GM06990 (cell line): ENCODE measurements at regions not wholly inside any gene's neighbourhood (a gene's known extent, or its start where the extent isn't known, plus 50 kb on each side); places are given as distances from the start of the nearest gene placed in this dataset.
"Not testable (repeated sequence)": the region's sequence is repeated elsewhere in the genome, so short reads cannot be mapped to it uniquely, and the experiment has no call there.

ENCODE experiments used
- DNase-seq: peaks from one replicate; pipeline ENCODE4 v3.0.0-alpha.2; 2011; ENCODE audit not compliant: insufficient read length; ENCODE audit errors: extremely low read depth
- H3K27me3 ChIP-seq: replicated peaks from 2 replicates; pipeline ENCODE4 v1.6.0; 2011; ENCODE audit warnings: low read length; ENCODE audit not compliant: control insufficient read depth, insufficient read depth
- H3K36me3 ChIP-seq: 2 replicates; pipeline ENCODE4 v1.5.1; 2011; ENCODE audit warnings: low read length; ENCODE audit not compliant: control insufficient read depth, insufficient read depth
- H3K4me3 ChIP-seq: replicated peaks from 2 replicates; pipeline ENCODE4 v1.5.1; 2011; ENCODE audit warnings: low read depth, mild to moderate bottlenecking, control low read depth, low read length
- TF ChIP-seq, protein P1 (sequence below): IDR thresholded peaks from 2 replicates; pipeline ENCODE4 v1.5.1; 2011; ENCODE audit warnings: low read length, control low read depth, mild to moderate bottlenecking, inconsistent platforms; ENCODE audit not compliant: insufficient read depth, poor library complexity, severe bottlenecking

- not testable (repeated sequence) for H3K4me3 ChIP-seq, H3K27me3 ChIP-seq, DNase-seq
Measured at GRCh38 chr2:66632882-66633281, 198.0 kb downstream of the MEIS1 start.

GRCh38 chr2:66633631-66634030 lies 198.7 kb downstream of the MEIS1 start:
- no peaks in the 10 kb centered on the region for H3K27me3 ChIP-seq
- no peak for DNase-seq
- H3K4me3 ChIP-seq, result no peak overlapping the region
- TF ChIP-seq, protein P1, sequence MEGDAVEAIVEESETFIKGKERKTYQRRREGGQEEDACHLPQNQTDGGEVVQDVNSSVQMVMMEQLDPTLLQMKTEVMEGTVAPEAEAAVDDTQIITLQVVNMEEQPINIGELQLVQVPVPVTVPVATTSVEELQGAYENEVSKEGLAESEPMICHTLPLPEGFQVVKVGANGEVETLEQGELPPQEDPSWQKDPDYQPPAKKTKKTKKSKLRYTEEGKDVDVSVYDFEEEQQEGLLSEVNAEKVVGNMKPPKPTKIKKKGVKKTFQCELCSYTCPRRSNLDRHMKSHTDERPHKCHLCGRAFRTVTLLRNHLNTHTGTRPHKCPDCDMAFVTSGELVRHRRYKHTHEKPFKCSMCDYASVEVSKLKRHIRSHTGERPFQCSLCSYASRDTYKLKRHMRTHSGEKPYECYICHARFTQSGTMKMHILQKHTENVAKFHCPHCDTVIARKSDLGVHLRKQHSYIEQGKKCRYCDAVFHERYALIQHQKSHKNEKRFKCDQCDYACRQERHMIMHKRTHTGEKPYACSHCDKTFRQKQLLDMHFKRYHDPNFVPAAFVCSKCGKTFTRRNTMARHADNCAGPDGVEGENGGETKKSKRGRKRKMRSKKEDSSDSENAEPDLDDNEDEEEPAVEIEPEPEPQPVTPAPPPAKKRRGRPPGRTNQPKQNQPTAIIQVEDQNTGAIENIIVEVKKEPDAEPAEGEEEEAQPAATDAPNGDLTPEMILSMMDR, result no peak
- no peaks in the 10 kb centered on the region for H3K36me3 ChIP-seq

More at GRCh38 chr2:66632882-66633281, 198.0 kb downstream of the MEIS1 start:
- H3K36me3 ChIP-seq, result not testable (repeated sequence)

GRCh38 chr2:66634784-66635183 lies 199.9 kb downstream of the MEIS1 start:
- no peaks in the 10 kb centered on the region for H3K36me3 ChIP-seq
- no peak overlapping the region for H3K4me3 ChIP-seq
- TF ChIP-seq, protein P1, result no peak
- no peak for DNase-seq
- no peaks in the 10 kb centered on the region for H3K27me3 ChIP-seq

GRCh38 chr2:66641685-66642084 lies 206.8 kb downstream of the MEIS1 start:
- TF ChIP-seq, protein P1, result no peak
- no peak overlapping the region for H3K4me3 ChIP-seq
- no peak for DNase-seq

GRCh38 chr2:66648081-66648480 lies 213.2 kb downstream of the MEIS1 start:
- not testable (repeated sequence) for DNase-seq, H3K4me3 ChIP-seq, H3K36me3 ChIP-seq, H3K27me3 ChIP-seq

More at GRCh38 chr2:66641685-66642084, 206.8 kb downstream of the MEIS1 start:
- Histone ChIP-seq H3K36me3 (no peaks in the 10 kb centered on the region), H3K27me3 (no peaks in the 10 kb centered on the region)

DNA sequence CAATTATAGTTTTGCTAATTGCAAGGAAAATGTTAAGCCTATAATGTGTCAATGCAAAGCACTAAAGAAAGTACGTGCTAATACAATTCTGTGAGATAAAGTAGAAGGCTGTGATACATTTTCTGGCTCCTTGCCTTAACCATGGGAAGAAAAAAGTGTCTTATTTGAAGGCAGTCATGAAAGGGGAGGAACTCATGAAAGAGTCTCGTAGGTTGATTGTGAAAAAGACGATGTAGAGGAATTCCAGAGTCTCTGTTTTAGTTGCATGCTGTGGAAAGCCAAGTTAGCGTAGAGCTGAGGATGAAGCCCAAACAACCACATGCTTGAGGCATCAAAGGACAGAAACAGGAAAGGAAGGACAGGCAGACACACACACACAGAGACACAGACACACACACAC lies 214.1 kb downstream of the MEIS1 start:
- TF ChIP-seq, protein P1, result no peak
- no peak for DNase-seq
- Histone ChIP-seq H3K36me3 (no peaks in the 10 kb centered on the region), H3K27me3 (no peaks in the 10 kb centered on the region), H3K4me3 (no peak overlapping the region)

GRCh38 chr2:66651295-66651694 lies 216.4 kb downstream of the MEIS1 start:
- Histone ChIP-seq H3K4me3 (no peak overlapping the region), H3K36me3 (no peaks in the 10 kb centered on the region), H3K27me3 (no peaks in the 10 kb centered on the region)
- DNase-seq, result no peak
- TF ChIP-seq, protein P1, result no peak
